ENCODE measurements at regions not wholly inside any gene's neighbourhood (a gene's known extent, or its start where the extent isn't known, plus 50 kb on each side); places are given as distances from the start of the nearest gene placed in this dataset.

- TF ChIP-seq EZH2 (IDR thresholded peaks at IDR 0.05; ENCODE audit: low read length, missing control alignments) (no peak), CTCF (conservative IDR thresholded peaks at IDR 0.05 in 1 of 2, IDR thresholded peaks at IDR 0.05 in 1 of 2; ENCODE audit: low read depth in 1 of 2, low read length in 2 of 2) (no peak)
Measured at GRCh38 chr14:31945074-31945613, 132.0 kb upstream of the ARHGAP5 start.

Measured in fibroblast of lung (primary cell).